HFF-Myc (cell line): ENCODE measurements at regions not wholly inside any gene's neighbourhood (a gene's known extent, or its start where the extent isn't known, plus 50 kb on each side); places are given as distances from the start of the nearest gene placed in this dataset.

ENCODE experiments used
- DNase-seq: peaks from one replicate; pipeline ENCODE4 v3.0.0-alpha.2; 2011; ENCODE audit warnings: low read depth; ENCODE audit errors: extremely low read depth
- H3K4me3 ChIP-seq: replicated peaks from 2 replicates; pipeline ENCODE4 v1.5.1; 2011; ENCODE audit warnings: low read depth, mild to moderate bottlenecking, control low read depth, low read length
- TF ChIP-seq, protein P1 (sequence below): IDR thresholded peaks from 2 replicates; pipeline ENCODE4 v1.5.1; 2012; ENCODE audit warnings: mild to moderate bottlenecking, low read depth, low read length, control low read depth; ENCODE audit errors: missing control alignments

DNA sequence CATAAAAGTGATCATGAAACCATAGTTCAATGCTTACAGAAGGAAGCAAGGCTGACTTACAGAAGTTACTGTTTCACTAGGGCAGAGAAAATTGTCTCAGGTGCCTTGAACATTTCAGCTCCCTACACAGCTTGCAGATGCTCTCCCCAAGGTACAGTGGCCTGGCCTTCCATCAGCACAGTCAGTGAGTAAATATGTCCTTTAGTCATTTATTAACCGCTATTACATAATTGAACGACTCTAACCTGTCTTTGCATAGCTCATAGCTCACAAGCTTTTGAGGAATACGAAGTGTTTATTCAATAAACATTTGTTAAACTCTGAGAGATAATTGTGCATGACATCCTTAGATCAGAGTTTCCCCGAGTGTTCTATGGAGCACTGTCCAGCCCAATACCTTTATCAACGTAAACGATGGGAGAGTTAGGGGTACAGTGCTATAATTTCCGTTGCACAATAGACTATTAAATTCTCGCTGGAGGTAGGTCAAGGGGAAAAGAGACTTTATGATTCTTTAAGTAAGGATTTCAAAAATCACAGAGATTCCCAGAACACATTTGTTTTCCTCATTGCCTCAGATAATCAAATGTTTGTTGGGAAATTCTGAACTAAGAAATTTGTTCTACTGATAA lies 677.8 kb downstream of the TSN start:
- DNase-seq: no peak
- TF ChIP-seq, protein P1, sequence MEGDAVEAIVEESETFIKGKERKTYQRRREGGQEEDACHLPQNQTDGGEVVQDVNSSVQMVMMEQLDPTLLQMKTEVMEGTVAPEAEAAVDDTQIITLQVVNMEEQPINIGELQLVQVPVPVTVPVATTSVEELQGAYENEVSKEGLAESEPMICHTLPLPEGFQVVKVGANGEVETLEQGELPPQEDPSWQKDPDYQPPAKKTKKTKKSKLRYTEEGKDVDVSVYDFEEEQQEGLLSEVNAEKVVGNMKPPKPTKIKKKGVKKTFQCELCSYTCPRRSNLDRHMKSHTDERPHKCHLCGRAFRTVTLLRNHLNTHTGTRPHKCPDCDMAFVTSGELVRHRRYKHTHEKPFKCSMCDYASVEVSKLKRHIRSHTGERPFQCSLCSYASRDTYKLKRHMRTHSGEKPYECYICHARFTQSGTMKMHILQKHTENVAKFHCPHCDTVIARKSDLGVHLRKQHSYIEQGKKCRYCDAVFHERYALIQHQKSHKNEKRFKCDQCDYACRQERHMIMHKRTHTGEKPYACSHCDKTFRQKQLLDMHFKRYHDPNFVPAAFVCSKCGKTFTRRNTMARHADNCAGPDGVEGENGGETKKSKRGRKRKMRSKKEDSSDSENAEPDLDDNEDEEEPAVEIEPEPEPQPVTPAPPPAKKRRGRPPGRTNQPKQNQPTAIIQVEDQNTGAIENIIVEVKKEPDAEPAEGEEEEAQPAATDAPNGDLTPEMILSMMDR: no peak
- no peak overlapping the region for H3K4me3 ChIP-seq

DNA sequence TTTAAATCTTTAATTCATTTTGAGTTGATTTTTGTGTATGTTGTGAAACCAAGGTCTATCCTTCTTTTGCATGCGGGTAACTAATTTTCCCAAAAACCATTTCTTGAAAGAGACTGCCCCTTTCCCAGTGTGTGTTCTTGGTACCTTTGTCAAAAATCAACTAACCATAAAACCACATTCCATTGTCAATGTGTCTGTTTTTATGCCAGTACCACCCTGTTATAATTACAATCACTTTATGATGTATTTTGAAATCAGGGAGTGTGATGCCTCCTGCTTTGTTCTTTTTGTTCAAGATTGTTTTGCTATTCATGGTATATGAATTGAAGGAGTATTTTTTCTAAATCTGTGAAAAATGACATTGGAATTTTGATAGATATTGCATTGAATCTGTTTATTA lies 689.6 kb downstream of the TSN start:
- H3K4me3 ChIP-seq: no peak overlapping the region
- TF ChIP-seq, protein P1: no peak
- DNase-seq: no peak

DNA sequence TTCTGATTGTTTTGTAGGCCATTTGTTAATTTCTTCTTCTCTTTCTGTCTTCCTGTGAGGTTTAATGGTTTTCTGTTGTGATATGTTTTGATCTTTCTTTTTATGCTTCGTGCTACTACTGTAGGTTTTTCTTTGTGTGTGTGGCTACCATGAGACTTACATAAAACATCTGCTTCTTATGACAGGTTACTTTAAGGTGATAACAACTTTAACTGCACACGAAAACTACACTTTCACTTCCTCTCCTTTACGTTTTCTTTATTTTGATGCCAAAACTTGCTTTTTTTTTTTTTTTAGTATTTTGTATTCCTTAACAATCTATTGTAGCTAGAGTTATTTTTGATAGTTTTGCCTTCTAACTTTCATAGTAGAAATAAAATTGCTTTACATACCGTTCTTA lies 691.3 kb downstream of the TSN start:
- H3K4me3 ChIP-seq: no peak overlapping the region
- TF ChIP-seq, protein P1: no peak
- no peak for DNase-seq

DNA sequence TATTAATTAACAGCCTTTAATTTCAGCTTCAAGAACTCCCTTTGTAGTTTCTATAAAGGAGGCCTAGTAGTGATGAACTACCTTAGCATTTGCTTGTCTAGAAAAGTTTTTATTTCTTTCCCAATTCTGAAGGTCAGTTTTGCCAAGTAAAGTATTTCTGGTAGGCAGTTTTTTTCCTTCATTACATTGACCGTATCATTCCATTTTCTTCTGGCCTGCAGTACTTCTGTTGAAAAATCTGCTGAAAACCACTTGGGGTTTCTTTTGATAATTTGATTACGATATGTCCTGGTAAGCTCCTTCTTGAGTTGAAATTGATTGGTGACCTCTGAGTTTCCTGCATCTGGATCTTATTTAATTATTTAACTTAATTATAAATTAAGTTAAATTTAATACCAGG lies 691.8 kb downstream of the TSN start:
- TF ChIP-seq, protein P1: no peak
- DNase-seq: no peak
- no peak overlapping the region for H3K4me3 ChIP-seq

DNA sequence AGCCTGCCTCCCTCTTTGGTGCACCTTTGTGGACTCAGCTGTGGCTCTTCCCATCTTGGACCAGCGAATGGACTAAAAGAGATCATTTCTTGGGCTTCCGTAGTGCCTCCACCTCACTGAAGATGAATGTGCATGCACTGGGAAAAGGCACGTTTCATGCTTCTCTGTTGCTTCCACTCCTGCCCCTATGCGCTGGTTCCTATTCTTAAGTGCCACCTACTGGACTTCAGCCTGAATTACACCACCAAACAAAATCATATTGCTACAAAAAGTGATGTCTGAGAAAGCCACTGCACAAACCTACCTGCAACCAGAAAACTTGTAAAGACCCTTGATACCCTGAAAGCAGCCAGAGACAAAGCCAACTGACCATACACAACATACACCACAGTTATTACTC lies 695.6 kb downstream of the TSN start:
- TF ChIP-seq, protein P1: peak; percentile 24
- no peak overlapping the region for H3K4me3 ChIP-seq
- DNase-seq: no peak

DNA sequence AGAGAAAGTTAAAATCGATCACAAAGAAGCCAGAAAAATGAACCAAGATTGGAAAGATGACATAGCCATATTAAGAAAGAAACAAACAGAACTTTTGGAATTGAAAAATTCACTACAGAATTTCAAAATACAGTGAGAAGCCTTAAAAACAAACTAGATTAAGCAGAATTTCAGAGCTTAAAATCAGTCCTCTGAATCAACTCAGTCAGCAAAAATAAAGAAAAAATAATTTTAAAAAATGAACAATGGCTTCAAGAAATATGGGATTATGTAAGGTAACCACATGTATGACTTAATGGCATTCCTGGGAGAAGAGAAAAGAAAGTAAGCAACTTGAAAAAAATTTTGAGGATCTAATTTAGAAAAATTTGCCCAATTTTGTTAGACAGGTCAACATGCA lies 696.2 kb downstream of the TSN start:
- no peak overlapping the region for H3K4me3 ChIP-seq
- no peak for DNase-seq
- TF ChIP-seq, protein P1: no peak

DNA sequence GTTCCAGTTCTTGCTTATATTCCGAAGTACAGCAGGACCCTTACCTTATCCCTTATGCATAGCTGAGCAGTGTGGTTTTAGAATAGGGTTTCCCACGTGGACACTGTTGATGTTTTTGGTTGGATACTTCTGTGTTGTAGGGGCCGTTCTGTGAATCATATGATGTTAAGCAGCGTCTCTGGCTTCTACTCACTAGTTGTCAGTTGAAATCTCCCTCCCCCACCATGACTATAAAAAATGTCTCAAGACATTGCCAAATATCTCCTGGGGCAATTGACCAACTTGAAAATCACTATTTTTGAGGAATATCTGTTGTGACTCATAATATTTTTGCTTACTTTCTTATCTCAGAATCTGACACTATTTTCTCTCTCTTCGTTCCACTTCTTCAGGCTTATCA lies 713.7 kb downstream of the TSN start:
- H3K4me3 ChIP-seq: no peak overlapping the region
- DNase-seq: no peak
- TF ChIP-seq, protein P1: no peak
